ENCODE measurements at regions not wholly inside any gene's neighbourhood (a gene's known extent, or its start where the extent isn't known, plus 50 kb on each side); places are given as distances from the start of the nearest gene placed in this dataset.

GRCh38 chr7:32204361-32205018, 134.3 kb upstream of the PDE1C start:
- Histone ChIP-seq H2AFZ (ENCODE audit: low read length) (peak overlapping the region; percentile 80), H3K36me3 (ENCODE audit: low read depth, low read length) (no peaks in the 10 kb centered on the region), H3K79me2 (ENCODE audit: low read length) (no peaks in the 10 kb centered on the region), H3K27ac (ENCODE audit: low read length) (no peak overlapping the region), H3K9me3 (ENCODE audit: low read length) (no peaks in the 10 kb centered on the region), H3K27me3 (ENCODE audit: low read length) (0 out of 2 replicates have a peak, but pooled peaks cover 7% of the 10 kb centered on the region), H3K4me1 (ENCODE audit: insufficient read depth, low read length) (peaks cover 8% of the 10 kb centered on the region; the same call in 1 of the 2 replicates), H3K9me2 (replicated peaks; ENCODE audit: low read length) (no peaks in the 10 kb centered on the region), H3K4me3 (ENCODE audit: low read length) (peak overlapping the region; percentile 64), H3K4me2 (ENCODE audit: low read length) (peak overlapping the region; percentile 81), H3K9ac (ENCODE audit: low read length) (peak overlapping the region; percentile 22; the same call in 1 of the 2 replicates), H4K20me1 (ENCODE audit: low read length) (no peaks in the 10 kb centered on the region), H3F3A (ENCODE audit: low read length, unreplicated experiment) (no peaks in the 10 kb centered on the region)
- TF ChIP-seq EZH2phosphoT487 (IDR thresholded peaks at IDR 0.05; ENCODE audit: borderline replicate concordance, low read length) (no peak), EZH2 (IDR thresholded peaks at IDR 0.05; ENCODE audit: low read length, unreplicated experiment) (no peak), CTCF (conservative IDR thresholded peaks at IDR 0.05; ENCODE audit: low read depth, low read length) (peak; percentile 93)
- DNase-seq (peak; percentile 96), ATAC-seq (peak; percentile 98)
- POLR2A ChIA-PET (ENCODE audit: unreplicated experiment), result no interaction called here
- no TSS peak for BruUV-seq (replicated peaks)
- intact Hi-C loops (cut with micrococcal nuclease), result loop anchor here (1.0 to 10.0 kb wide), 10 partner anchors 40 to 1067 kb away; no protein-coding TSS in a partner anchor
- CTCF ChIA-PET, result interaction anchor here (0.5 to 1.4 kb wide), 19 partner anchors 40 to 463 kb away, joined by 3 to 38 read pairs (median 3); no protein-coding TSS in a partner anchor

- intact Hi-C loops (cut with micrococcal nuclease), result loop anchor here (5.0 to 10.0 kb wide), 3 partner anchors 83 to 1063 kb away; no protein-coding TSS in a partner anchor
- Histone ChIP-seq H4K20me1 (ENCODE audit: low read length) (no peaks in the 10 kb centered on the region), H3K9me2 (replicated peaks; ENCODE audit: low read length) (no peaks in the 10 kb centered on the region), H3K79me2 (ENCODE audit: low read length) (no peaks in the 10 kb centered on the region), H3F3A (ENCODE audit: low read length, unreplicated experiment) (no peaks in the 10 kb centered on the region), H2AFZ (ENCODE audit: low read length) (no peak overlapping the region), H3K27ac (ENCODE audit: low read length) (no peak overlapping the region), H3K36me3 (ENCODE audit: low read depth, low read length) (no peaks in the 10 kb centered on the region), H3K9me3 (ENCODE audit: low read length) (no peaks in the 10 kb centered on the region), H3K27me3 (ENCODE audit: low read length) (no peaks in the 10 kb centered on the region), H3K4me3 (ENCODE audit: low read length) (no peak overlapping the region), H3K4me2 (ENCODE audit: low read length) (no peak overlapping the region), H3K4me1 (ENCODE audit: insufficient read depth, low read length) (peaks cover 8% of the 10 kb centered on the region; the same call in 1 of the 2 replicates), H3K9ac (ENCODE audit: low read length) (no peak overlapping the region)
- TF ChIP-seq CTCF (conservative IDR thresholded peaks at IDR 0.05; ENCODE audit: low read depth, low read length) (no peak), EZH2 (IDR thresholded peaks at IDR 0.05; ENCODE audit: low read length, unreplicated experiment) (no peak), EZH2phosphoT487 (IDR thresholded peaks at IDR 0.05; ENCODE audit: borderline replicate concordance, low read length) (no peak)
- DNase-seq (no peak), ATAC-seq (no peak)
- CTCF ChIA-PET, result interaction anchor here (1.0 kb wide), 1 partner anchor 456 kb away, joined by 3 read pairs; no protein-coding TSS in a partner anchor
- POLR2A ChIA-PET (ENCODE audit: unreplicated experiment), result no interaction called here
- BruUV-seq (replicated peaks), result no TSS peak
Observed at GRCh38 chr7:32200646-32201045, 130.4 kb upstream of the PDE1C start.

- no TSS peak for BruUV-seq (replicated peaks)
- Histone ChIP-seq H3F3A (ENCODE audit: low read length, unreplicated experiment) (no peaks in the 10 kb centered on the region), H3K36me3 (ENCODE audit: low read depth, low read length) (no peaks in the 10 kb centered on the region), H2AFZ (ENCODE audit: low read length) (no peak overlapping the region), H3K79me2 (ENCODE audit: low read length) (no peaks in the 10 kb centered on the region), H3K27ac (ENCODE audit: low read length) (no peak overlapping the region), H3K4me1 (ENCODE audit: insufficient read depth, low read length) (0 out of 2 replicates have a peak, but pooled peaks cover 6% of the 10 kb centered on the region), H3K4me3 (ENCODE audit: low read length) (no peak overlapping the region), H3K4me2 (ENCODE audit: low read length) (no peak overlapping the region), H3K9me2 (replicated peaks; ENCODE audit: low read length) (no peaks in the 10 kb centered on the region), H4K20me1 (ENCODE audit: low read length) (no peaks in the 10 kb centered on the region), H3K27me3 (ENCODE audit: low read length) (no peaks in the 10 kb centered on the region), H3K9ac (ENCODE audit: low read length) (no peak overlapping the region), H3K9me3 (ENCODE audit: low read length) (peaks cover 11% of the 10 kb centered on the region; the same call in 1 of the 2 replicates)
- POLR2A ChIA-PET (ENCODE audit: unreplicated experiment), result no interaction called here
- DNase-seq (no peak), ATAC-seq (no peak)
- intact Hi-C loops (cut with micrococcal nuclease), result no loop called here
- CTCF ChIA-PET, result no interaction called here
- TF ChIP-seq EZH2 (IDR thresholded peaks at IDR 0.05; ENCODE audit: low read length, unreplicated experiment) (no peak), EZH2phosphoT487 (IDR thresholded peaks at IDR 0.05; ENCODE audit: borderline replicate concordance, low read length) (no peak), CTCF (conservative IDR thresholded peaks at IDR 0.05; ENCODE audit: low read depth, low read length) (no peak)
Observed at GRCh38 chr7:32194537-32194936, 124.3 kb upstream of the PDE1C start.

All from PC-3 (cell line).